ENCODE measurements at regions not wholly inside any gene's neighbourhood (a gene's known extent, or its start where the extent isn't known, plus 50 kb on each side); places are given as distances from the start of the nearest gene placed in this dataset.

GRCh38 chr12:88251798-88252197, 109.7 kb downstream of the TMTC3 start:
- no peak overlapping the region for H3K4me3 ChIP-seq (ENCODE audit: low read length)
- no peaks in the 10 kb centered on the region for H3K27me3 ChIP-seq (ENCODE audit: control insufficient read depth, insufficient read depth, low read length)
- DNase-seq = no peak
- H3K9me3 ChIP-seq (ENCODE audit: control insufficient read depth, low read depth, low read length) = no peaks in the 10 kb centered on the region
- no peaks in the 10 kb centered on the region for H3K4me1 ChIP-seq (ENCODE audit: control insufficient read depth, insufficient read depth, low read length)
- H3K36me3 ChIP-seq (ENCODE audit: control insufficient read depth, insufficient read depth, low read length) = no peaks in the 10 kb centered on the region
- no peak overlapping the region for H3K27ac ChIP-seq (ENCODE audit: low read length)

DNA sequence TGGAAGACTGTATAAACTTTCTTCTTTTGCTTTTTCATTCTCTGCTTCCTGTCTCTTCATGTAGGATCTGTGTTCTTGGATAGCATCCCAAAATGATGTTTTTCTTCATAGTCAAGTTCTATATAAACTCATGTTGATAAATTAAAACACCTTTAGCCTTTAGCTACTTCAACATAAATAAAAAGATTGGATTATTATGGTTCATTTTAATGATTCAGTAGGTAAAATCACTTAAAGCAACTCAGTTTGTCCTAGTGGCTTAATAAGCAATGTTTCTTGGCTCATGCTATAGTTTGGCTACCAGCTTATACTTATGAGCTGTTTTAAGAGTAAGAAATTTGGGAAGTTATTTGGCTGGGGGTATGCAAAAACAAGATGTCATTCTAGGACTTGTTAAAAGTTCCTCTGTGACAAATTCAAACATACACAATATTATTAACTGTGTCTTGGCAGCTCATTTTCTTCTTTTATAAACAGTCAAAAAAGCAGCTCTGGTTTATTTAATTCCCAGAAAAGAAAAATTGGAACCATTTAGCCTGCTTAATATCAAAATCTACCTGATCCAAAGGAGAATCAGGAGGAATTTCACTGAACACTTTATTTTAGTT, 111.4 kb downstream of the TMTC3 start:
- H3K36me3 ChIP-seq (ENCODE audit: control insufficient read depth, insufficient read depth, low read length) = no peaks in the 10 kb centered on the region
- no peaks in the 10 kb centered on the region for H3K27me3 ChIP-seq (ENCODE audit: control insufficient read depth, insufficient read depth, low read length)
- DNase-seq = peak in 1 of 2 donors; percentile 5
- H3K27ac ChIP-seq (ENCODE audit: low read length) = no peak overlapping the region
- no peak overlapping the region for H3K4me3 ChIP-seq (ENCODE audit: low read length)
- H3K4me1 ChIP-seq (ENCODE audit: control insufficient read depth, insufficient read depth, low read length) = no peaks in the 10 kb centered on the region
- H3K9me3 ChIP-seq (ENCODE audit: control insufficient read depth, low read depth, low read length) = no peaks in the 10 kb centered on the region

- Histone ChIP-seq H3K27me3 (ENCODE audit: control insufficient read depth, insufficient read depth, low read length) (no peaks in the 10 kb centered on the region), H3K27ac (ENCODE audit: low read length) (no peak overlapping the region), H3K4me3 (ENCODE audit: low read length) (no peak overlapping the region), H3K36me3 (ENCODE audit: control insufficient read depth, insufficient read depth, low read length) (no peaks in the 10 kb centered on the region), H3K4me1 (ENCODE audit: control insufficient read depth, insufficient read depth, low read length) (no peaks in the 10 kb centered on the region), H3K9me3 (ENCODE audit: control insufficient read depth, low read depth, low read length) (no peaks in the 10 kb centered on the region)
- no peak for DNase-seq
- 100% methylated on average over 2 of the region's 2 CpGs for WGBS (ENCODE audit: insufficient coverage, low lambda C conversion rate)
These were observed 113.1 kb downstream of the TMTC3 start for GRCh38 chr12:88255224-88255623.

DNA sequence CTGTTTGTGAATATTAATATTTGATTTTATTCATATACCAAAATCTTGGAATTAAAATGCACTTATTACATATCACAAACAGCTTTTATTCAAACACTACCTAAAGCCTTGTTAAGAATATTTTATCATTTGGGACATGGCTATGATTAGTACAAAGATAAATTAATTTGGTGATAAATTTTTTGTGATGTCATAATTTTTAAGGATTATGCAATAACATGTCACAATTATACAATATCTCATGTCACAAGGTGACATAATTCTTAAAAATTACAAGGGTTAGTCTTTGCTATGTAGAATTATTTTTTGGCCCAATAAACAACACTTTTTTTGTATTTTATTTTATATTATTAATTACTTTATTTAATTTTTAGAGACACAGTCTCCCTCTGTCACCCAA, 113.7 kb downstream of the TMTC3 start:
- Histone ChIP-seq H3K27me3 (ENCODE audit: control insufficient read depth, insufficient read depth, low read length) (no peaks in the 10 kb centered on the region), H3K9me3 (ENCODE audit: control insufficient read depth, low read depth, low read length) (no peaks in the 10 kb centered on the region), H3K36me3 (ENCODE audit: control insufficient read depth, insufficient read depth, low read length) (no peaks in the 10 kb centered on the region), H3K27ac (ENCODE audit: low read length) (no peak overlapping the region), H3K4me1 (ENCODE audit: control insufficient read depth, insufficient read depth, low read length) (no peaks in the 10 kb centered on the region), H3K4me3 (ENCODE audit: low read length) (no peak overlapping the region)
- DNase-seq = no peak

GRCh38 chr12:88258396-88258795, 116.3 kb downstream of the TMTC3 start:
- no peak for DNase-seq
- Histone ChIP-seq H3K27me3 (ENCODE audit: control insufficient read depth, insufficient read depth, low read length) (no peaks in the 10 kb centered on the region), H3K4me1 (ENCODE audit: control insufficient read depth, insufficient read depth, low read length) (no peaks in the 10 kb centered on the region), H3K36me3 (ENCODE audit: control insufficient read depth, insufficient read depth, low read length) (no peaks in the 10 kb centered on the region), H3K27ac (ENCODE audit: low read length) (no peak overlapping the region), H3K9me3 (ENCODE audit: control insufficient read depth, low read depth, low read length) (no peaks in the 10 kb centered on the region), H3K4me3 (ENCODE audit: low read length) (no peak overlapping the region)
- WGBS (ENCODE audit: insufficient coverage, low lambda C conversion rate) = 100% methylated on average over 2 of the region's 2 CpGs

DNA sequence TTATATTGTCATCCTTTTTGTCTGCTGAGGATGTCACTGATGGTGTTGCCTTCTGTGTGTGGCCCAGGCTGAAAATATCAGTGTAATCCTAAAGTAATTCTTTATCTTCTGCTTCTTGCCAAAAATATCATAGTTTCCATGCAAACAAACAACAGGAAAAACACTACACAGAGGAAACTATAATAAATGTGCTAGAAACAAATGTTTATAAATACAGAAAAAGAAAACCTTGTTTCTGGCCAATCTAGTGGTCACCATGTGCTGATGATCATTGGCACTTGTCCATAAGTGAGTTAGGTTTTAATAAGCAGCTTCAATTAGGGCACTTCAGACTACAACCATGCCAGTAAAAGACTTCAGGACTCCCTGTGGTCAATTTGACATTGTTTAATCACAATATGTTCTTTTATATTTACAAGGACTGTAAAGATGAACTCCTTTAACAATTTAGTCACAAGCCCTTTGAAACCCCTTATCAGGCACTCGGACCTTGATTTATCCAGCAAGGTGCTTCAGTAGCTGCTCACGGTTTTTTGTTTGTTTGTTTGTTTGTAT, 124.8 kb downstream of the TMTC3 start:
- Histone ChIP-seq H3K27ac (ENCODE audit: low read length) (no peak overlapping the region), H3K27me3 (ENCODE audit: control insufficient read depth, insufficient read depth, low read length) (no peaks in the 10 kb centered on the region), H3K4me1 (ENCODE audit: control insufficient read depth, insufficient read depth, low read length) (no peaks in the 10 kb centered on the region), H3K4me3 (ENCODE audit: low read length) (no peak overlapping the region), H3K9me3 (ENCODE audit: control insufficient read depth, low read depth, low read length) (no peaks in the 10 kb centered on the region), H3K36me3 (ENCODE audit: control insufficient read depth, insufficient read depth, low read length) (no peaks in the 10 kb centered on the region)
- peak in 1 of 2 donors; percentile 9 for DNase-seq
- whole genome bisulfite sequencing (ENCODE audit: insufficient coverage, low lambda C conversion rate) = 20% methylated on average over 1 of the region's 2 CpGs

- H3K4me3 ChIP-seq (ENCODE audit: low read length) = no peak overlapping the region
- H3K9me3 ChIP-seq (ENCODE audit: control insufficient read depth, low read depth, low read length) = no peaks in the 10 kb centered on the region
- H3K27ac ChIP-seq (ENCODE audit: low read length) = no peak overlapping the region
- H3K36me3 ChIP-seq (ENCODE audit: control insufficient read depth, insufficient read depth, low read length) = no peaks in the 10 kb centered on the region
- WGBS (ENCODE audit: insufficient coverage, low lambda C conversion rate) = no CpG with 5 or more reads among the region's 2 CpGs
- H3K4me1 ChIP-seq (ENCODE audit: control insufficient read depth, insufficient read depth, low read length) = no peaks in the 10 kb centered on the region
- H3K27me3 ChIP-seq (ENCODE audit: control insufficient read depth, insufficient read depth, low read length) = no peaks in the 10 kb centered on the region
- DNase-seq = no peak
These were observed 125.5 kb downstream of the TMTC3 start for GRCh38 chr12:88267630-88268029.

GRCh38 chr12:88272456-88272855, 130.3 kb downstream of the TMTC3 start:
- Histone ChIP-seq H3K27ac (ENCODE audit: low read length) (no peak overlapping the region), H3K4me1 (ENCODE audit: control insufficient read depth, insufficient read depth, low read length) (no peaks in the 10 kb centered on the region), H3K4me3 (ENCODE audit: low read length) (no peak overlapping the region), H3K27me3 (ENCODE audit: control insufficient read depth, insufficient read depth, low read length) (no peaks in the 10 kb centered on the region), H3K9me3 (ENCODE audit: control insufficient read depth, low read depth, low read length) (no peaks in the 10 kb centered on the region), H3K36me3 (ENCODE audit: control insufficient read depth, insufficient read depth, low read length) (no peaks in the 10 kb centered on the region)
- 100% methylated on average over 1 of the region's 4 CpGs for WGBS (ENCODE audit: insufficient coverage, low lambda C conversion rate)
- no peak for DNase-seq

DNA sequence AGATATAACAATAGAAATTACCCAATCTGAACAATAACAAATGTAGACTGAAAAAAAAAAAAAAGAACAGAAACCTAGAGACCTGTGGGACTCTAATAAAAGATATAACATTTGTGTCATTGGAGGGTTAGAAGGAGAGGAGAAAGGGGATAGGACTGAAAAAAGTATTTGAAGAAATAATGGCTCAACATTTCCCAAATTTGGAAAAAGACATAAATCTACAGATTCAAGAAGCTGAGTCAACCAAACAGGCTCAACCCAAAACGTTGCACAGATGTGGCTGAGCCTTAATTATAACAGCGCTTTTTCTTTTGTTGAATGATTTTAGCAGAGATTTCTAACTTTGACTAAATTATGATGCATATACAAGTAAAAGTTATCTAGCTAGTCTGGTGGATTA, 131.3 kb downstream of the TMTC3 start:
- WGBS (ENCODE audit: insufficient coverage, low lambda C conversion rate) = 67% methylated on average over 1 of the region's 2 CpGs

GRCh38 chr12:88273875-88274274, 131.8 kb downstream of the TMTC3 start:
- DNase-seq = no peak
- no peak overlapping the region for H3K27ac ChIP-seq (ENCODE audit: low read length)
- no peak overlapping the region for H3K4me3 ChIP-seq (ENCODE audit: low read length)
- no peaks in the 10 kb centered on the region for H3K36me3 ChIP-seq (ENCODE audit: control insufficient read depth, insufficient read depth, low read length)
- no peaks in the 10 kb centered on the region for H3K4me1 ChIP-seq (ENCODE audit: control insufficient read depth, insufficient read depth, low read length)
- H3K9me3 ChIP-seq (ENCODE audit: control insufficient read depth, low read depth, low read length) = no peaks in the 10 kb centered on the region
- no peaks in the 10 kb centered on the region for H3K27me3 ChIP-seq (ENCODE audit: control insufficient read depth, insufficient read depth, low read length)
- no CpG with 5 or more reads among the region's 2 CpGs for WGBS (ENCODE audit: insufficient coverage, low lambda C conversion rate)

More for the DNA sequence above, 131.3 kb downstream of the TMTC3 start:
- Histone ChIP-seq H3K4me1 (ENCODE audit: control insufficient read depth, insufficient read depth, low read length) (no peaks in the 10 kb centered on the region), H3K9me3 (ENCODE audit: control insufficient read depth, low read depth, low read length) (no peaks in the 10 kb centered on the region), H3K4me3 (ENCODE audit: low read length) (no peak overlapping the region), H3K27ac (ENCODE audit: low read length) (no peak overlapping the region), H3K36me3 (ENCODE audit: control insufficient read depth, insufficient read depth, low read length) (no peaks in the 10 kb centered on the region), H3K27me3 (ENCODE audit: control insufficient read depth, insufficient read depth, low read length) (no peaks in the 10 kb centered on the region)
- no peak for DNase-seq

GRCh38 chr12:88291498-88292131, 149.5 kb downstream of the TMTC3 start:
- Histone ChIP-seq H3K27ac (ENCODE audit: low read length) (no peak overlapping the region), H3K4me3 (ENCODE audit: low read length) (no peak overlapping the region), H3K4me1 (ENCODE audit: control insufficient read depth, insufficient read depth, low read length) (no peaks in the 10 kb centered on the region), H3K9me3 (ENCODE audit: control insufficient read depth, low read depth, low read length) (no peaks in the 10 kb centered on the region), H3K27me3 (ENCODE audit: control insufficient read depth, insufficient read depth, low read length) (no peaks in the 10 kb centered on the region), H3K36me3 (ENCODE audit: control insufficient read depth, insufficient read depth, low read length) (no peaks in the 10 kb centered on the region)
- WGBS (ENCODE audit: insufficient coverage, low lambda C conversion rate) = 78% methylated on average over 2 of the region's 3 CpGs
- DNase-seq = no peak
